Spinal cord (tissue), 9 donors: ENCODE measurements at regions not wholly inside any gene's neighbourhood (a gene's known extent, or its start where the extent isn't known, plus 50 kb on each side); places are given as distances from the start of the nearest gene placed in this dataset.
A peak's percentile ranks its signal among the peaks of the same experiment; 100 is the strongest.

Source experiments
- DNase-seq, 6 donors: peaks; one replicate each; pipeline versions ENCODE4 v3.0.0 to v3.0.0-alpha.2; 2013 to 2015; ENCODE audit warnings: low spot score in 6 of 6, low read depth in 4 of 6
- H3K27ac ChIP-seq: one replicate; pipeline ENCODE4 v1.5.1; 2013; ENCODE audit warnings: low read depth, low read length, control low read depth
- H3K27me3 ChIP-seq: one replicate; pipeline ENCODE4 v1.6.1; 2013; ENCODE audit warnings: low read length; ENCODE audit not compliant: control insufficient read depth, insufficient read depth
- H3K36me3 ChIP-seq: one replicate; pipeline ENCODE4 v1.6.1; 2013; ENCODE audit warnings: low read length; ENCODE audit not compliant: control insufficient read depth, insufficient read depth
- H3K4me1 ChIP-seq: one replicate; pipeline ENCODE4 v1.6.1; 2013; ENCODE audit warnings: low read length; ENCODE audit not compliant: control insufficient read depth, insufficient read depth
- H3K4me3 ChIP-seq: one replicate; pipeline ENCODE4 v1.5.1; 2013; ENCODE audit warnings: low read depth, low read length, control low read depth
- H3K9me3 ChIP-seq: one replicate; pipeline ENCODE4 v1.6.1; 2013; ENCODE audit warnings: low read length; ENCODE audit not compliant: control insufficient read depth, insufficient read depth
- WGBS: methylation state at CpG from one replicate; pipeline ENCODE4 v1.1.5; 2013; ENCODE audit warnings: missing lambda C conversion rate; ENCODE audit not compliant: insufficient coverage; 5-methylcytosine and 5-hydroxymethylcytosine counted together
- donor health status: healthy.

DNA sequence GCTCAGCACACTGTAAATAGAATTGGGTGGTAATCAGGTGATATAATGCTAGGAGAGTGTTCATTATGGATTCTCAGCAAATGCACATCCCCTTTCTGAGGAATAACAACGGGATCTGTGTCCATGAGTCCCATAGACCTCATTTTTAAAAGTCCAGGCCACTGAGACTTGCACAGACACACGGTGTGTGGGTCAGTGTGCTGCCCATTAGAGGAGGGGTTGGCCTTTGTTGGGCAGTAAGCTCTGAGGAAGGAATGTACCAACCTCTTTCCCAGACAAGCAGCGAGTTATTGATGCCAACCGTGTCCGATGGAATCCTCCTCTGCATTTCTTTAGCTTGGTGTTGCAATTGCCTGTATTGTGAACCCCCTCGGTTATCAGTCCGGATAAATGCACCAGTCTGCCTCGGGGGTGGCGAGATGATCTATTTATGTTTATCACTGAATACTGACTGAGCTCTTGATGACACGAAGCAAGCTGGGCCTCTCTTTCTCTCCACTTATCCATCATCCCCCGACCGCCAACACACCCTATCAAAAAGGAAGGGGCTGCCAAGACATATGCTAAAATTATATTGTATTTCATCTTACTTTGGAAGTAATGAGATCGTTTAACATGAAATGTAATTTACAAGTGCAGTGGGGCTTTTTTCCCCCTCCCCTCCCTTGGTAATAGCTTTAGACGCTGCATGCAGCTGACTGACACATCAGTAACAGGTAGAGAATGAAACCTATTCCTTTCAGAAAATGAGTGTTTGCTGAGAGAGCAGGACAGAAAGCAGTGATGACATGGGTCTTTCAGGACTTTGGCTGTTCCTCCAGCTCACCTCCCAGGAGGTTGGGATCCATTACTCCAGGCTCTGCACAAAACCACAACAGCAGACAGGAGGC, 126.6 kb upstream of the ST8SIA2 start:
- Histone ChIP-seq H3K27me3 (no peaks in the 10 kb centered on the region), H3K36me3 (no peaks in the 10 kb centered on the region), H3K27ac (no peak overlapping the region), H3K4me3 (no peak overlapping the region), H3K9me3 (peaks cover 3% of the 10 kb centered on the region), H3K4me1 (peaks cover 3% of the 10 kb centered on the region)
- 60% methylated on average over 1 of the region's 14 CpGs for WGBS
- DNase-seq: peak in 2 of 6 donors; percentile 33 to 65

GRCh38 chr15:92268900-92269299, 124.8 kb upstream of the ST8SIA2 start:
- peak in 1 of 6 donors; percentile 11 for DNase-seq
- H3K4me3 ChIP-seq: no peak overlapping the region
- H3K27me3 ChIP-seq: no peaks in the 10 kb centered on the region
- WGBS: 100% methylated on average over 1 of the region's 3 CpGs
- no peaks in the 10 kb centered on the region for H3K36me3 ChIP-seq
- no peak overlapping the region for H3K27ac ChIP-seq
- H3K4me1 ChIP-seq: peaks cover 3% of the 10 kb centered on the region
- H3K9me3 ChIP-seq: peaks cover 3% of the 10 kb centered on the region

DNA sequence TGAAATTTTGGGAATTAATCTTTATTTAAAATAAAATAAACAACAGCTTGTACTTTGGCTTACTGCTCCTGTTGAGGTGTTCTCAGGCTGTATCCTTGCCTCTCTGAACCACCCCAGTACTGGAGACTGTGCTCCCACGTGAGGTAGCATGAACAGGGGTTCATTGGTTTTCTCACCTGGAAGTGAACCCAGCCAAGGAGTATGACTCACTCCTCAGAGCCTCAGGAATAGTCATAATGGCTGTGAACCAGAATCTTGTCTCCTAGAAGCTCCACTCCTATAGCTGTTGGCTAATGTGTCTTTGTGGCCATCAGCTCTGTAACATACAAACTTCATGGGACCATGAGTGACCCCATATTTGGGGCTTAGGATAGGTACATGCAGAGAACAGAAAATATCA, 122.5 kb upstream of the ST8SIA2 start:
- Histone ChIP-seq H3K9me3 (peaks cover 3% of the 10 kb centered on the region), H3K4me1 (peaks cover 3% of the 10 kb centered on the region), H3K4me3 (no peak overlapping the region), H3K27ac (no peak overlapping the region), H3K27me3 (no peaks in the 10 kb centered on the region), H3K36me3 (no peaks in the 10 kb centered on the region)
- 100% methylated on average over 1 of the region's 1 CpG for WGBS
- DNase-seq: no peak

- no peak overlapping the region for H3K4me3 ChIP-seq
- no peak for DNase-seq
- no peaks in the 10 kb centered on the region for H3K36me3 ChIP-seq
- no peak overlapping the region for H3K27ac ChIP-seq
- no peaks in the 10 kb centered on the region for H3K27me3 ChIP-seq
- 100% methylated on average over 1 of the region's 1 CpG for WGBS
- H3K4me1 ChIP-seq: no peaks in the 10 kb centered on the region
- peaks cover 3% of the 10 kb centered on the region for H3K9me3 ChIP-seq
These were observed 121.6 kb upstream of the ST8SIA2 start for GRCh38 chr15:92272106-92272505.

DNA sequence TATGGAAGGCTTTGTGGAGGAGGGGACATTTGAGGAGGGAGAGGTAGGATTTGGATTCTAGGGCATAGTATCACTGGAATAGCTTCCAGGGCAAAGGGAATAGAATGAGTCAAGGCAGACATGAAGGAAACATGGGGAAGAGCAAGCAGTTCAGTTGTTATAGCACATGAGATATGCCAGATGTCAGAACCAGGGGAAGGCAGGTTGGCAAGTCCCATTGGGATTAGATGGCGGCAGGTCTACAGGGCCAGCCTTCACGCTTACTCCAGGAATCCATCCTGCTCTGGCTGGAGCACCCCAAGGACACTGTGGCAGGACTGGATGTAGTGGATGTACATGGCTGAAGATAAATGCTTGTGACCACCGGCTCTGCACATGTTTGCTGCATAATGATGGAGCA, 120.4 kb upstream of the ST8SIA2 start:
- Histone ChIP-seq H3K27me3 (no peaks in the 10 kb centered on the region), H3K36me3 (no peaks in the 10 kb centered on the region), H3K27ac (no peak overlapping the region), H3K4me3 (no peak overlapping the region), H3K9me3 (peaks cover 3% of the 10 kb centered on the region), H3K4me1 (no peaks in the 10 kb centered on the region)
- no peak for DNase-seq
- 79% methylated on average over 3 of the region's 3 CpGs for WGBS

DNA sequence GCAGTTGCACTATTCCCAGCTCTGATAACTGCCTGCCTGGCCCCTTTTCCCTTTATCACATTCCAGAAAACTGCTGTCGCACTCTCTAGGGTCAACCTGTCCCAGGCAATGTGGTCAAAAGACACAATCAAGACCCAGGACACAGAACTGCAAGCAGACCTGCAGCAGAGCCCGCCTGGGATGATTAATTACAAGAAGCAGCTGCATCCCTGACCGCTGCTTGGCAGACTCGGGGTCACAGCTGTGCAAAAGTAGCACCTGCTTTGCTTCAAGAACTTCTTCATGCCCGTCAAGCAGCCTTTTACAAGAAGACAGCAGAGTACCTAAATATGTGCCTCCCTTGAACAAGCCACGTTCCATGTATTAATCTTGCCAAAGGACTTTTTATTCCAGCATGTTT, 120.0 kb upstream of the ST8SIA2 start:
- Histone ChIP-seq H3K27me3 (no peaks in the 10 kb centered on the region), H3K4me1 (no peaks in the 10 kb centered on the region), H3K36me3 (no peaks in the 10 kb centered on the region), H3K9me3 (peaks cover 3% of the 10 kb centered on the region), H3K4me3 (no peak overlapping the region), H3K27ac (no peak overlapping the region)
- WGBS: 53% methylated on average over 6 of the region's 6 CpGs
- peak in 1 of 6 donors; percentile 27 for DNase-seq

- no peaks in the 10 kb centered on the region for H3K27me3 ChIP-seq
- no peak overlapping the region for H3K4me3 ChIP-seq
- no peak overlapping the region for H3K27ac ChIP-seq
- no peaks in the 10 kb centered on the region for H3K36me3 ChIP-seq
- H3K9me3 ChIP-seq: no peaks in the 10 kb centered on the region
- 100% methylated on average over 1 of the region's 1 CpG for WGBS
- DNase-seq: peak in 4 of 6 donors; percentile 20 to 81 (median 46)
- no peaks in the 10 kb centered on the region for H3K4me1 ChIP-seq
These were observed 115.9 kb upstream of the ST8SIA2 start for GRCh38 chr15:92277776-92278175.

GRCh38 chr15:92283813-92284212, 109.9 kb upstream of the ST8SIA2 start:
- no peaks in the 10 kb centered on the region for H3K27me3 ChIP-seq
- no peaks in the 10 kb centered on the region for H3K9me3 ChIP-seq
- H3K36me3 ChIP-seq: no peaks in the 10 kb centered on the region
- 29% methylated on average over 1 of the region's 2 CpGs for WGBS
- H3K4me3 ChIP-seq: no peak overlapping the region
- peak in 1 of 6 donors; percentile 8 for DNase-seq
- H3K27ac ChIP-seq: no peak overlapping the region
- H3K4me1 ChIP-seq: no peaks in the 10 kb centered on the region

DNA sequence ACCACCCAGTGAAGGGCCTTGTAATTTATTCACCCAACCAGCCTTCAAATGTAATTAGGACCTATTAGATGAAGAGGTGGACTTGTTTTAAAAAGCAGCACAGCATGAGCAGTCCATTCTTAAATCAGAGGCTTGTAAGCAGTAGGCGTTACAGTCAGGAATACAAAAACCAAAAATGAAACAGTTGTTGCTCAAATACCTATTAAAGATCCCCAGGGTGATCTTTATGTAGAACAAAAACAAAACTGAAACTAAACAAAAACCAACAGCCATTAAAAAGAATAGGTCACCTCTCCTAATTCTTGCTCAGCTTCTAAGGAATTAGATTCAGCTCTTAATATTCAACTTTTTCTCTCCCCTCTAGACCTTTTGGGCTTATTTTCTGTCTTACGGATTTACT, 104.9 kb upstream of the ST8SIA2 start:
- Histone ChIP-seq H3K27me3 (no peaks in the 10 kb centered on the region), H3K9me3 (no peaks in the 10 kb centered on the region), H3K27ac (no peak overlapping the region), H3K4me3 (no peak overlapping the region), H3K36me3 (no peaks in the 10 kb centered on the region), H3K4me1 (no peaks in the 10 kb centered on the region)
- WGBS: 100% methylated on average over 1 of the region's 2 CpGs
- DNase-seq: no peak

- DNase-seq: no peak
- no peak overlapping the region for H3K27ac ChIP-seq
- no peaks in the 10 kb centered on the region for H3K9me3 ChIP-seq
- H3K27me3 ChIP-seq: no peaks in the 10 kb centered on the region
- WGBS: no CpG with 5 or more reads among the region's 4 CpGs
- H3K36me3 ChIP-seq: no peaks in the 10 kb centered on the region
- H3K4me1 ChIP-seq: no peaks in the 10 kb centered on the region
- H3K4me3 ChIP-seq: no peak overlapping the region
These were observed 103.9 kb upstream of the ST8SIA2 start for GRCh38 chr15:92289733-92290132.
